GM19468 (cell line): ENCODE measurements at regions not wholly inside any gene's neighbourhood (a gene's known extent, or its start where the extent isn't known, plus 50 kb on each side); places are given as distances from the start of the nearest gene placed in this dataset.

Experiments used
- ATAC-seq: cut with Tn5 transposase; IDR thresholded peaks from one replicate; pipeline ENCODE4 v1.9.1; 2021; ENCODE audit warnings: mild to moderate bottlenecking, moderate library complexity, moderate number of reproducible peaks; ENCODE audit not compliant: unreplicated experiment; ENCODE audit errors: extremely low read depth

DNA sequence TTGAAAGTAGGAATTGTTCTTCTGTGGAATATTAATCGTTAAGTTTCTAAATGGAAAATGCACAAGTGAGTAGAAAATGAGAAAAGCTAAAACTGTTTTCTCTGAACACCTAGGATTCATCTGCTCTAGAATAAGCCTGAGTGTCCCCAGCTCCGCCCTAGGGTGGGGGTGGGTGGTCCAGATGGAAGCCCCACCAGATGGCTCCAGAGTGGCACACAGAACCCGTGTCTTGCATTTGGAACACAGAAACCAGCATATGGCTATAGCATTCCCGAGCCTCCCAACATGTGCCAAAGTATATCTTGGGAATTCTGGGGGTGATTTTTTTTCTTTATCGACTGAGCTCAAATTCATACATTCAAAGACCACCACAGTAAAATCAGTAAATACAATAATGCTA lies 517.7 kb upstream of the PSMD7 start:
- no peak for ATAC-seq

- no peak for ATAC-seq
Observed at GRCh38 chr16:73775841-73776388, 520.7 kb upstream of the PSMD7 start.

DNA sequence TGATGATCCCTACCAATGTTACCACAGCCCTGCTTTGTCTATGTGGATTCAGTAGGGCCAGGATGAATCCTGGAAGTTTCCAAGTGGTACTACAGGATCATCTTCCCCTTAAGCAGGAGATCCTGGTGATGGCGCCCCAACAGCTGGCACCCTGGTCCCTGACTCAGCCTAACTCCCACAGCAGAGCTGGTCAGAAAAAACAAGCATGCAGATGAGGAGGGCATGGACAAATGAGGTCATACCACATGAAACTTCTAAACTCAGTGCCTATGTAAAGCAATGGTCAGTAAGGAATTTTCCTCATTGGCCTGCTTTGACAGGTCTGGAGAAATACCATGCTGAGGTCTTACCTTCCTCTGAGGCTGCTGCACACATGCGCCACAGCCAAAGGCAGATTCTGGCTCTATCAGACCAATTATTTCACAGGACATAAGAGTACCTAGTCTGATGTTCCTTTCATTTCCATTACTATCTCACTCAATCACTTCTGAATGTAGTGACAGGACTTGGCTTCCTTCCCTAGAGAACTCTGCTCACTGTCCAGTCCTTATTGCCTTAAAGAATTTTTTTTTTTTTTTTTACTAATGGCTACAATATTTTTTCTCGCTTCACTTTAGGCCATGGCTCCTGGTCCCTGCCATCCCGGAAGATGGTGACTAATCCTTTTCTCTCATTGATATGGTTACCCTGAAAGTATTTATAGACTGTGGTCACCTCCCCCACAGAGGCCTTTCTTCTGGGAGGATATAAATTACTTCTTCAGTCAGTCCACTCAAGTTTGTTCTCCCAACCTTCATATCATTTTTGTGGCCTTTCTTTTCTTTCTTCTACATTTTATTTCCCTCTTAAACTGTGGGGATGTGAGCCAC lies 525.2 kb upstream of the PSMD7 start:
- ATAC-seq, result no peak

DNA sequence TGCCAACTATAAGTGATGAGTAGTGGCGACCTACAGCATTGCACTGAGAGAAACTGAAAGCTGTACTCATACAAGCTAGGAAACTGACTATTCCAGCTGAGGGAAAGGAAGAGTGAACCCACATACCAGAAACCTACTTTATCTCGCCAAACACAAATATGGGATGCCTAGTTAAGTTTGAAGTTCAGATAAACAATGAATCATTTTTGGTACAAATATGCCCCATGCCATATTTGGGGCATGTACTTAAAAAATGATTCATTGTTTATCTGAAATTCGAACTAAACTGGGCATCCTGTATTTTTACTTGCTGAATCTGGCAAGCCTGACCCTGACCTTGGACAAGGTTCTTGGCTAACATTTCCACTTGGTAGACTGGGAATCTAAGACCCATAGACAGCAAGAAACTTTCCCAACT lies 527.8 kb upstream of the PSMD7 start:
- no peak for ATAC-seq

DNA sequence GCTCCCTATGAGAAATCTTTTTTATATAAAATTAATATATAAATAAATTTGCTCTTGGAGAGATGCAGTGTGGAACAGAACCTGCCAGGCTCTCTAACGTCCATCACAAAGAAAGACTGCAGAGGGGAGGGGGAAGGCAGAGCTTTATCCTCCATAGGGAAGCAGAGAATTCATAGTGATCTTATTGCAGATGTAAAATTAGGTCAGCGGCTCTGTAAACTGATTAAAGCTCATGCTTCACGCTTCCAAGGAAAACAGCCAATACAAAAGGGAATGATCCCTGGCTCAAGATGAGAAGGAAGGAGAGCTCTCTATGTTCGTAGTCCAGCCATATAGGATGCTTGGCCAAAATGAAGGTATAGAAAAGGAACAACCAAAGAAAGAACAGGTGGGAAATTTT lies 532.3 kb upstream of the PSMD7 start:
- ATAC-seq, result no peak

DNA sequence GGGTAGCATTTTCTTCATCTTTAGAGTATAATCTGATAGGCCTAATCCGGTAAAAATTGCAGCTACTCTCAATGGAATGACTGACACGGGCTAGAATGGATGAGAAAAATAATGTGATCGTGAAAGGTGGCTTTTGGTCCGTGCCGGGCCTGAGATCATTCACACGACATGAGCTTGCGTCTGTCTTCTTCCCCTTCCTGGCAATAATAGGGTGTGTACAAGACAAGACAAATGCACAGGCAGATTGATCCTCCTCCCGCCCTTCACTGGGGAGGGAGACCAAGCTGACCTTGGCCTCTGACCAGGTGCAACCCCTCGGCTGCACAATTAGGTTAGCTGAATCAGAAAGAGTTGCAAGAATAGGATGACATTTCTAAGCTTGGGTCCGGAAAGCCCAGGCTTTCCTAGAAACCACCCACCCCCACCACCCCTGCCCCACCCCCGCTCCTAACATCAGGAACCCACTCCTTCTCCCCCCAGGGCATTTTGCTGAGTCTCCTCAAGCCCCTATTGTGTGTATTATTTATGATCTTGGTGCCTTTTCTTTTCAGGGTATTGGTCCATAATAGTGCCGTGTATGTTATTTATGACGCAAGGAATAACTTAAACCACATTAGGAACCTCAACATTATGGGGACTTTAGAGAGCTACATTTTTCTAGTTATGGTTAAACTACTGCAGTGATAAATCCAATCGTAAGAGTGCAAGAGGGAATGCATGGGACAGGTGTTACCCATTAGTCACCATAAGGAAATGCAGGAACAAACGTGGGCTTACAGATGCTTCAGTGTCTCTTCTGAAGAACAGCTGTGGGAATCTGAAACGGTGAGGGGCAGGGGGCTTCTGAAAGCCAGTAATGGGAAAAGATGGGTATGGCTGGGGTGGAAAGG lies 540.1 kb upstream of the PSMD7 start:
- ATAC-seq, result no peak

DNA sequence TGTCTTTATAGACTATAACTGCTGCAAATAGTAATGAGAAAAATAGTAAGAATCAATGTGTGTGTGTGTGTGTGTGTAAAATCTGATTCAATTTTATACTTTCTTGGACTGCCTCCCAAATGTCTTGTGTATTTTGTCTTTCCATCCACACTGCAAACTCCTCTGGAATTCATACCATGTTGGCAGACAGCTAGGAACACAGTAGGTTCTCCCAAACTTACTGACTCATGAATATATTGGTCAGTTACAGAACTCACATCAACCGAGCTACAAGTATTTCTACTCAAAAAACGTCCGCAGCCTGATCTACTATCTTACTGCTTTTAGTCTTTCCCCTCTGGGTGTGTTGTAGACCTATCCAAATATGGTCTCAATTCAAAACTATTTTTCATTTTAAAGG lies 542.7 kb upstream of the PSMD7 start:
- ATAC-seq, result no peak

DNA sequence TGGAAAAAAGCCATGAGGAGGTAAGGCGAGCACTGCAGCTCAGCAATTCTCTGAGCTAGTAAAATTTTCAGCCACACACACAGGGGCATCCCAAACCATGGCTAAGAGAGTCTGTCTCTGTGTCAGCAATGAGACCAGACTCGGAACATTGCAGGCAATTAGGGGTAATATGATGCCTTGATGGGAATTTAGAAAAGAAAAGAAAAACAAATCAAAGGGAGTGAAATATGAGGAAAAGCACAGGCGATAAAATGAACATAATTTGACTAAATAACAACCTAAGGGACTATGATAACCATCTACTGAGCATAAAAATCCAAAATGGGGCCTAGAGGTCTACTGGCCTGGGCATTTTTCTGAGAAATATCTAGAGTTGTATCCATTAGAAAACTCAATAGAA lies 546.0 kb upstream of the PSMD7 start:
- ATAC-seq, result no peak

DNA sequence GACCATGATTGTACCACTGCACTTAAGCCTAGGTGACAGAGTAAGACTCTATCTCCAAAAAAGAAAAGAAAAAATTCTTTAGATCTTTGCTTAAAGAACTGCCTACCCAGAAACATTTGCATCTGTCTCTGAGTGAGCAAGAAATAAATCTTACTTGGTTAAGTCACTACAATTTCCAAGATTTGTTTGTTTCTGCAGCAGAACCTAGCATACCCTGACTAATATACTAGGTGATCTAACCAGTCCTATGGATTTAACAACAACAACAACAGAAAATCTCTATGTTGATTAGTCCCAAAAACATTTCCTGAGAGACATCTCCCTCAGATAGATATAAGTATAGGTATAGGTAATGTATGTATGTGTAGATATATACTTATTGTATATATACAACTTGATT lies 549.3 kb upstream of the PSMD7 start:
- no peak for ATAC-seq

GRCh38 chr16:73746554-73746953 lies 550.1 kb upstream of the PSMD7 start:
- ATAC-seq, result no peak

- ATAC-seq, result no peak
Observed at GRCh38 chr16:73743665-73744496, 552.7 kb upstream of the PSMD7 start.

- no peak for ATAC-seq
Observed at GRCh38 chr16:73739049-73739769, 557.4 kb upstream of the PSMD7 start.

DNA sequence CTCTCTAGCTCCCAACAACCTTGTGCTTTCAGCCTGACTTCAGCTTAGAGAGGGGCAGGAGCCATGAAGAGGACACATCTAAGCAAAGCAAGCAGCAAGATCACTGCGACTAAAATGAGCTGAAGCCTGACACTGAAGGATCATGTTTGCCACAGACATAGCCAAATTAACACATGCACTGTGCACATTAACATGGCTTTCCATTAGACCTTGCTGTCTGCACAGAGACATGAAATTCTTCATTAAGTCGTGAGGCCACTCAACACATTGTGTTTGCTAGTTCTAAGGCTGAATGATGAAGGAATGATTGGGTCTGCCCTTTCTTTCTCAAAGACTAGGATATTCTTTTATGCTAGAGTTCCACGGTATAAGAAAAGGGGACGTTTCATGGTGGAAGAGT lies 558.3 kb upstream of the PSMD7 start:
- no peak for ATAC-seq

DNA sequence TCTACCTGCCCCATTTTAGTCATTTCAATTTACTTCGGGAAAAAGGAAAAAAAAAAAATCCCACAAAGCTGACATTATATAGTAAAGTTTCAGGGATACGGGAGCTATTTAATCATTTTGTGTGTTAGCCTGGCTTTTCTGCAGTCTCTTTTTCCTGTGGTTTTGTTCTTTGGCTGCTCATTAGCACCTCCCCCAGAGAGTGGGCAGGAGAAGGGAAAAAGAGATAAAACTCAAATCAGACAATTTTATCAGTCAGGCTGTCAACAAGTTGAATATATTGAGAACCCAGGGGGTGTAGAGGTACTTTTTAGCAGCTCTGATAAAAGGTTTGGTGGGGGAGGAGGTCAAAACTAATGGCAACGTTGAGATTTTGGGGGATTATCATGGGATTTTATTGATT lies 559.0 kb upstream of the PSMD7 start:
- no peak for ATAC-seq

DNA sequence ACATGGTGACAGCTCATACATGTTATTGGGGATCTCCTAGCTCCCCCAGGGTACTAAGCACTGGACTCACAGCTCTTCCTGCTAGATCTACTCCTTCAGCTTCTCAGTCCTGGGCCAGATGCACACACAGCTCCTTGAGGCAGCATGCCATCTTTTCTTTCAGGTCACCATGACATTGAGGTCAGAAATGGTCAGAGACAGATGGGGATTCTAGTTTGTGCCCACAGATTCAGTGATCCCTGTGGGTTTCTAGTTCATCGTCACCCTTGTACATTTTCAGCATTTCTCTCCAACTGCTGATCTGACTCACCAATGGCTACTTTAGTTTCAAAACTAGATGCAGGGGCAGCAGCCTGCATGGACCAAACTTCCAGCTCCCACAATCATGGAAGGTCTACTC lies 560.7 kb upstream of the PSMD7 start:
- no peak for ATAC-seq

DNA sequence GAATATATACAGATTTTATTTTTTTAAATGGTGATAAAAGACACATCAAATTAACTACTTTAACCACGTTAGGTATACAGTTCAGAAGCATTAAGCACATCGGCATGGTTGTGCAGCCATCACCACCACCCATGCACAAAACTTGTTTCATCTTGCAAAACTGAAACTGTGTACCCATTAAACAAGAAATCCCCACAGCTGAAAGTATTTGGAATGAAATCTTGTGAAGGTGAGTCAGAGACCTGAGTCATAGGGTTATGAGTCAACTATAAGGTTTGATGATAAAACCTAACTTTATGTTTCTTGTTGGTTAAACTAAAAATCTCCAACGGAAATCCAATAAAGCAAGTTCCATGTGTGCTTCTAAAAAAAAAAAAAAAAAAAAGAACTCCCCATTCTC lies 561.6 kb upstream of the PSMD7 start:
- ATAC-seq, result no peak

DNA sequence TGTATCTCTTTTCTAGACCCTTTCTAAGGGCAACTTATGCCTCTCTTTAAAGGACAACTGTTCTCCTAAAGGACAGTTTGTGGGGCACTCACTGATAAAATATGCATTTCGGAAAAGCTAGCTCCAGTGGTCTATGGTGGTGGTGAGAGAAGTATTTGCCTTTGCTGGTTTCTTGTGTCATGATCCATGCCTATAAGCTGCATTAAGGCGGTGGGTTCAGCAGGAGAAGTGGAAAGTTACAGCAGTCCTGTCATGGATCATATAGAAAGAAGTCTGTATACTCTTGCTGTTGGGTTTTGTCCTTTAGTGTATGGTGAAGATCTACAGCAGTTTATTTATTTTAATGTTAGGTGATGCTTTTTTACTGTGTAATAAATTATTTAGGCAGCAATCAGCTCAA lies 563.9 kb upstream of the PSMD7 start:
- ATAC-seq, result no peak

- no peak for ATAC-seq
Observed at GRCh38 chr16:73732143-73732542, 564.5 kb upstream of the PSMD7 start.

DNA sequence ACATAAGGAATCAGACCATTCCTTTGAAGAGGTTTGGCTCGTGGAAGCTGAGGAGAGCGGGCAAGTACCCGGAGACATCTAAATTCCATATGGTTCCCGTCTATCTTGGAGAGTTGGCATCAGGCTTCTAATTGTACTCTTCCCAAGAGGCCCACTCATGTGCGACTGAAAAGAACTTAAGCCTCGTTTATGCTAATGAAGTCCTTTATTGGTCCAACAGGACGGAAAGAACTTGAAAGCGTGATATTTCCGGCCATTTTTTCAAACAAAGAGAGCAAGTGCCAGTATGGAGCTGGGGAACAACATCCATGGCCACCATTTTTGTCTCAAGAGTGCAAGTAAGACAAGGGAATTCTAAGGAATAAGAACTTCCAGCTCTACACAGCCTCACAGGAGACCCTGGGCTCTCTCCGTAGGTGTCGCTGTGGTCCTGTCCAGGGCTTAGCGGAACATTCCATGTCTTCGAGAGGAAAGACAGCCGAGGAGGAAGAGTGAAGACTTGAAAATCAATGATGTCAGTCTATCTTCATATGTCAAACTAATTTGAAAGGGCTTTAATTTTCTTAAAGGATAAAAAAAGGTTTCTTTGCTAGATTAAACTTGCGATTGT lies 566.0 kb upstream of the PSMD7 start:
- no peak for ATAC-seq
